Fibroblast of lung (primary cell): ENCODE measurements at regions not wholly inside any gene's neighbourhood (a gene's known extent, or its start where the extent isn't known, plus 50 kb on each side); places are given as distances from the start of the nearest gene placed in this dataset.

ENCODE experiments used
- CTCF ChIP-seq, 2 donors: IDR thresholded peaks in 1 of 2; conservative IDR thresholded peaks in 1 of 2; 1 replicate in 1 of 2; 2 replicates in 1 of 2; pipeline ENCODE4 v1.5.1; 2011 to 2012; ENCODE audit warnings: low read length in 2 of 2, control low read depth in 1 of 2, inconsistent platforms in 1 of 2, low read depth in 1 of 2, mild to moderate bottlenecking in 1 of 2
- EZH2 ChIP-seq: IDR thresholded peaks from 2 replicates; pipeline ENCODE4 v1.5.1; 2012; ENCODE audit warnings: low read length, control low read depth, mild to moderate bottlenecking; ENCODE audit errors: missing control alignments

- no peak for TF ChIP-seq CTCF (conservative IDR thresholded peaks at IDR 0.05 in 1 of 2, IDR thresholded peaks at IDR 0.05 in 1 of 2; ENCODE audit: low read depth in 1 of 2, low read length in 2 of 2)
- TF ChIP-seq EZH2: no peak
Measured at GRCh38 chr16:76768316-76768715, 422.7 kb upstream of the MON1B start.
